C4-2B (cell line): ENCODE measurements at regions not wholly inside any gene's neighbourhood (a gene's known extent, or its start where the extent isn't known, plus 50 kb on each side); places are given as distances from the start of the nearest gene placed in this dataset.

Source experiments
- H3K27ac ChIP-seq: fragments of 450-650 bp; 2 replicates; pipeline ENCODE4 v1.5.1; 2017
- ZFX ChIP-seq: fragments of 450-650 bp; IDR thresholded peaks from 2 replicates; pipeline ENCODE4 v1.6.1; 2017
- TF ChIP-seq, protein P1 (sequence below): fragments of 450-650 bp; conservative IDR thresholded peaks from 2 replicates; pipeline ENCODE4 v1.5.1; 2017; ENCODE audit warnings: mild to moderate bottlenecking

DNA sequence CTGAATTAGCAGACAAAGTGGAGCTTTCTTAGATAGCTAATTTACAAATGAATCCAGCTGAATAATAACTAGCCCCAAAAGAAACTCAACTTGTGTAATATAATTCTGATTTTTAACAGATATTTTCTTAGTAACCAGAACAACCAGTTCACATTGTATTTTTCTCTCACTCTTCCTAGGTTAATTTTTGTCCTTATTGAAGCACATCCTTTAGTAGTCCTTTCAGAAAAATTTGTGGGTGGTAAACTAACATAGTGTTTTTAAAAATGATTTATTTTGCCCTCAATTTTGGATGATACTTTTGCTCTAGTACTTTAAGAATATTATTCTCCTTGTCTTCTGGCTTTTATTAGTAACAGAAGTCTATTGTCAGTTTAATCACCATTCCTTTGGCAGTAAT, 190.6 kb upstream of the SLC39A10 start:
- H3K27ac ChIP-seq = no peak overlapping the region
- TF ChIP-seq, protein P1, sequence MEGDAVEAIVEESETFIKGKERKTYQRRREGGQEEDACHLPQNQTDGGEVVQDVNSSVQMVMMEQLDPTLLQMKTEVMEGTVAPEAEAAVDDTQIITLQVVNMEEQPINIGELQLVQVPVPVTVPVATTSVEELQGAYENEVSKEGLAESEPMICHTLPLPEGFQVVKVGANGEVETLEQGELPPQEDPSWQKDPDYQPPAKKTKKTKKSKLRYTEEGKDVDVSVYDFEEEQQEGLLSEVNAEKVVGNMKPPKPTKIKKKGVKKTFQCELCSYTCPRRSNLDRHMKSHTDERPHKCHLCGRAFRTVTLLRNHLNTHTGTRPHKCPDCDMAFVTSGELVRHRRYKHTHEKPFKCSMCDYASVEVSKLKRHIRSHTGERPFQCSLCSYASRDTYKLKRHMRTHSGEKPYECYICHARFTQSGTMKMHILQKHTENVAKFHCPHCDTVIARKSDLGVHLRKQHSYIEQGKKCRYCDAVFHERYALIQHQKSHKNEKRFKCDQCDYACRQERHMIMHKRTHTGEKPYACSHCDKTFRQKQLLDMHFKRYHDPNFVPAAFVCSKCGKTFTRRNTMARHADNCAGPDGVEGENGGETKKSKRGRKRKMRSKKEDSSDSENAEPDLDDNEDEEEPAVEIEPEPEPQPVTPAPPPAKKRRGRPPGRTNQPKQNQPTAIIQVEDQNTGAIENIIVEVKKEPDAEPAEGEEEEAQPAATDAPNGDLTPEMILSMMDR = no peak
- TF ChIP-seq ZFX = no peak

DNA sequence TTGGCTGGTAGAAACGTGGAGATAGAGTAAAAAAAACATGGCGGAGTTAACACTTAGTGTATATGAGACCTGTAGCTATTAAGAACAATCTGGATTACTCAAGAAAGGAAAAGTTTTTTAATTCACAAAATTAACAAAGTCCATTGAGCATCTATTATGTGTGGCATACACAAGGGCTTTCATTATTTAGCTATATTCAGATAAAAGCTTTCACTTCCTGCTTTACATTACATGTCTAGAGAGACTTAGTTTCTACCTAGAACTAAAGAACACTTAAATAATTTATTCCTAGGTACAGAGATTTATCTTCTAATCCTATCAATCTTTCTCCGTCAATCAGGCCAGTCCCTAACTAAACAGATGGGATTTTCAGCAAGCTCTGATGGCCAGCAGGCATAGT, 196.0 kb upstream of the SLC39A10 start:
- H3K27ac ChIP-seq = no peak overlapping the region
- TF ChIP-seq, protein P1 = no peak
- no peak for TF ChIP-seq ZFX

DNA sequence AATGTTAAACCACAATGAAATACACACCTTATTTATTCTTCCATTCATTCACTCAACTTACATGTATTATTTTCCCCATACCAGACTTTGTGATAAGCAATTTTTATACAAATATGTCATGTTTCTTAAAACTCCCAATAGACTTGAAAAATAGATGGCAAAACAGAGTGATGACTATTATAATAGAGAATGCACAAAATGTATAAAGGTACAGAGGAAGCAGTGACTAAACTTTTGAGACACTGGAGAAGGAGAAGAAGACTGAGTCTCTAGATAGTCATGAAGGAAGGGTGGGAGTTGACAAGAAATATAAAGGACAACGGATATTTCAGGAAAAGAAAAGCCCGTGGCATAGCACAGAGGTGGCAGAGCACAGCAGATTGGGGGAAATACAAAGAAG, 198.1 kb upstream of the SLC39A10 start:
- H3K27ac ChIP-seq = no peak overlapping the region
- TF ChIP-seq, protein P1 = no peak
- no peak for TF ChIP-seq ZFX

DNA sequence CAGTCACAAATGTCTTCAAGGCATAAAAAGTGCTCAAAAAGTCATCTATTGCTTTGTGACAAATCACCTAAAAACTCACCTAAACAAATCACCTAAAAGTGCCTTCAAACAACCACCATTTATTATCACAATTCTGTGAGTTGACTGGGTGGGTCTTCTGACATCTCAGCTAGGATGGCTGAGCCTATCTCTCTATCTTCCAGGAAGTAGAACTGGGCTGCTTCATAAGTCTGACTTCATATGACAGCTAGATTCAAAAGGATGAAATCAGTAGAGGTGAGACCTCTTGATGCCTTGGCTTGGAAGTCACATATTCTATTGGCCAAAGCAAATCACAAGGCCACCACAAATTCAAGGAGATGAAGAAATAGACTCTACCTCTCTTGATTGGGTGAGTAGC, 199.2 kb upstream of the SLC39A10 start:
- no peak for TF ChIP-seq ZFX
- TF ChIP-seq, protein P1 = no peak
- H3K27ac ChIP-seq = no peak overlapping the region

DNA sequence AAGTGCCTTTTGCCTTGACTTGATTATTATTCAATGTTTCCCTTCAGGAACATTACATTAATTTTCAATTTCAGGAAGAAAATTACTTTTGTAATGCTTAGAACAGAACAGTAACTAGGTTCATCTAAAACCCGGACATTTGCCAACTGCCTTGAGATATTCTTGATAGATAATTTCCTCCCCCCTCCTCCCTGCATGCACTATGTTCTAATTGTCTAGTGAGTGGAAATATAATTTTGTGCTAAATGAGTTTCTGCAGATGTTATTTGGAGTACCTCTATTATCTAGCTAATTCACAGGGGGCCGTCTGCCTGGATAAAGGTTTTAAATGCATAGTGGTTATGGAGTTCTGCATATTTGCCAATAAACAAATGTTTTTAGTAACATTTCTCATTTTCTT, 200.3 kb upstream of the SLC39A10 start:
- no peak for TF ChIP-seq ZFX
- TF ChIP-seq, protein P1 = no peak

DNA sequence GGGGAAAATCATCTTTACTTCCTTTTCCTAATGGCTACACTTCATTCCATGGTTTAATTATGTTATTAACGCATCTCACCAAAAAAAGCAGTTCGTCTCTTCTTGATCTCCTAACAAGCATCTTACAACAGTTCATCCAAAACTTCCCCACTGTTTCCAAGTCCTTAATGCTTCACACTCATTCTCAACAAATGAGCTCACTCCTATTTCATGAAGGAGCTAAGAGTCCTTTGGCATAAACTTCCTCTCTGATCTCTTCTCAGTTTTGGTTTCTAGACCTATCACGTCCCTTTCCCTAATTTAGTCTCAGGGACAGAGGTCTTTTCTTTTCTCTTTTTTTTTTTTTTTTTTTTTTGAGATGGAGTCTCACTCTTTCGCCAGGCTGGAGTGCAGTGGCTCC, 205.9 kb upstream of the SLC39A10 start:
- no peak for TF ChIP-seq ZFX
- TF ChIP-seq, protein P1 = no peak
- no peak overlapping the region for H3K27ac ChIP-seq

More for the DNA sequence above, 200.3 kb upstream of the SLC39A10 start:
- H3K27ac ChIP-seq = no peak overlapping the region

DNA sequence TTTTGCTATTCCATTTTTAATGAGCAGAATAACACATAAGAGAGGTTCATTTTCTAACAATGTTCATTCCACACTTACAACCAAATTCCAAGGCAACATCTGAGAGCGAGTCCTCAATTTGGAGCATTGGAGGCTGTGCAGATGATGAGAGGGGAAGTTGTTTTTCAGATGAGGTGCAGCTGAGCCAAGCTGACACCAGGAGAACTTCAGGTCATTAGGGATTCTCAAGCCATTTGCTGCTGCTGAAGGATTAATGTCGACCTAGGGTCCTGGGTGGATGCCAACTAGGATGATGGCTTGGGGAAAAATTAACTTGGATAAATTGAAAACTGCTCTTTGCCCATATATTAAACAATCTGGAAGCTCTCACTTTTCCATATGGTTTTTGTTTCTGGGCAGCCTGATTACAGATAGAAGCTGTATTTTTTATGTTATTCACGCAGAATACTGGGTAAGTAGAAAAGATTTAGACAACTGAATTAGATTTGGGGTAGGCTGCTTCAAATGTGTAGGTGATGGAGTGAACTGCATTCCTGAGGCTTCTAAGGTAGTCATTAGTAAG, 206.4 kb upstream of the SLC39A10 start:
- H3K27ac ChIP-seq = no peak overlapping the region
- no peak for TF ChIP-seq ZFX
- TF ChIP-seq, protein P1 = no peak
